ENCODE measurements at regions not wholly inside any gene's neighbourhood (a gene's known extent, or its start where the extent isn't known, plus 50 kb on each side); places are given as distances from the start of the nearest gene placed in this dataset.

GRCh38 chr1:34270181-34270580 lies 93.5 kb downstream of the C1orf94 start:
- DNase-seq, result no peak

DNA sequence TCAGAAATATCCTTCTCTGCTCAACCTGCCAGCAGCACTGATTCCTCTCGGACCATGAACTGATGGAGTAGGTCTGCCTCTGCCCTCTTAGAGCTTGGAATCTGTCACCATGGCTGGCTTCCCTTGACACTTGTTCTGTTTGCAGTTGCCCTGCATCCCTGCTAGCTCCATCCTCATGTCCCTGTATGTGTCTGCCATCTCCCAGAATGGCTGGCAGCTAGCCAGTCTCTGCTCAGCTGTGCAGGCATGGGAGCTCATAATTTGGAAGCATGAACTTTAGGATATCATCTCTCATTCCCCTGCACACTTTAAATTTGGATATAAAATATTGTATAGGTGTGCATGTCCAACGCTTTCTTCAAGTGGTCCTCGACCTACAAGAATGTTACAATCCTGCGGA lies 95.4 kb downstream of the C1orf94 start:
- DNase-seq, result no peak

DNA sequence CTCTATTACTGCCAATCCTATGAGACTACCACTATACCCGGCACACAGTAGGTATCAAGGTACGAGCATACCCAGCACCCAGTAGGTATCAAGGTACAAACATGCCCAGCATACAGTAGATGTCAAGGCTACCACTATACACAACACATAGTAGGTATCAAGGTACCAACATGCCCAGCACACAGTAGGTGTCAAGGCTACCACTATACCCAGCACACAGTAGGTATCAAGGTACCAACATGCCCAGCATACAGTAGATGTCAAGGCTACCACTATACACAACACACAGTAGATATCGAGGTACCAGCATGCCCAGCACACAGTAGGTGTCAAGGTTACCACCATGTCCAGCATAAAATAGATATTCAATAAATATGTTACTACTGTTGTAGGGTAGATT lies 98.4 kb downstream of the C1orf94 start:
- DNase-seq, result no peak

GRCh38 chr1:34276606-34277005 lies 99.9 kb downstream of the C1orf94 start:
- DNase-seq, result no peak

- DNase-seq, result no peak
Observed at GRCh38 chr1:34277150-34277549, 100.4 kb downstream of the C1orf94 start.

DNA sequence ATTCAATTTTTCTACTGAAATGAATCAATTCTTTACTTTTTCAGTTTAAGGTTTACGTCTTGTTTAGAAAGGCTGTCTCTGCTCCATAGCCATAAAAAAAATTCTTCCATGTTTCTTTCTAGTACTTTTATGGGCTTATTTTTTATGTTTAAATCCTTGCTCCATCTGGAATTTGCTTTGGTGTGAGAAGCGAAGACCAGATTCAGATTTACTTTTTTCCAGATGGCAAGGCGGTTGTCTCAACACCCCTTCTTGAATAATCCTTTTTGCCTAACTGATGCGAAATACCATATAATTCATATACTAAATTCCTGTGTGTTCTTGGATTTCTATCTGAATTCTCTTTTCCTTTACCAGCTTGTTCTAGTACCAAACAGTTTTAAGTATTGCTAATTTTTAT lies 101.5 kb downstream of the C1orf94 start:
- DNase-seq, result no peak

DNA sequence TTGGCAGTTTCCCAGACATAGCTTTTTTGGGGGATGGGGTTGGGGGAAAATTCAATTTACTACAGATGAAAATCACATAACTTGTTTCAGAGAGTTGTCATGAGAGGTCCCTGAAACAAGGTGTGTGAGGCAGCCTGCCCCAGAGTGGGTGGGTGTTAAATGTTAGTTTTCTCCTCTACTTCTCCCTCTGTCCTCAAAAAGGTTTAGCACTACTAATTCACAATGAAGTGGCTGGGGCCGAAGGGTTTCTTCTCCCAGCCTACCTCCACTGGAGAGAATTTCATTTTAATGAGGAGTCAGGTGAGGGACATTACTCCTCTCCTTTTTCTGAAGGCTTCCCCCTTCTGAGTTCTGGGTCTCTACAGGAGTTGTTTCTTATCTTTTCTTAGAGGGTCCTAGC lies 103.3 kb downstream of the C1orf94 start:
- no peak for DNase-seq

DNA sequence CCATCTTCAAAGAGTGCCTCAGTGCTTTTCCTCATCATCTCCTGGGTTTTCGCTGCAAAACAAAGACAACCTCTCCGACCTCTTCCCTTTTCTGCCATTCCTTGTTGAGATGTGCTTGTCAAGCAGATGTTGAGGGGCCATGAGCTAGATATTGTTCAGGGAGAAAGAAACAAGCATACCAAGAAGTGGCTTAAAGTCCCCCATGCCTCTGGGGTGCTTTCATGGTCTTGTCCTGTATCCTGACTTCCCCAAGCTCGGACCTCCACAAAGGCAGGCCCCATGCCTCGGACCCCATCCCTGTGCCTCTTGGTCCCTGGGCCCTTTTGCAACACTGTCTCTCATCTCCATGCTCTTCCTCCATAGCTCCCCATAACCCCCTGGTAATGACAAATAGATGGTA lies 103.8 kb downstream of the C1orf94 start:
- DNase-seq, result no peak

DNA sequence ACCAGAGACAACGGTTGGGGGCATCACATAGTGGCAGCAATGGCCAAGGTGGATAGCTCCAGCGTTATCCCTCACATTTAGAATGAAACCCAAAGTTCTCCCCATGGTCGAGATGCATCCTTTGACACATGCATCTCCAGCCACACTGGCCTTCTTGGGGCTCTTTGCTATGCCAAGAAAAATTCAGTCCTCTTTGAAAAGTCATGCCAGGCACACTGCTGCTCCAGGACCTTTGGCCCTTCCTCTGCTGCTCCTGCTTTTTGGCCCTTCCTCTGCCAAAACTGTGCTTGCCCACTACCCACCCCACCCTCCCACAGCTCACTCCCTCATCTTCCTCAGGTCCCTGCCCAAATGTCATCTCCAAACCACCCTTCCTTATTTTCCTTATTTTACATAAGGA lies 106.4 kb downstream of the C1orf94 start:
- DNase-seq, result no peak

- no peak for DNase-seq
Observed at GRCh38 chr1:34286511-34286910, 109.8 kb downstream of the C1orf94 start.

DNA sequence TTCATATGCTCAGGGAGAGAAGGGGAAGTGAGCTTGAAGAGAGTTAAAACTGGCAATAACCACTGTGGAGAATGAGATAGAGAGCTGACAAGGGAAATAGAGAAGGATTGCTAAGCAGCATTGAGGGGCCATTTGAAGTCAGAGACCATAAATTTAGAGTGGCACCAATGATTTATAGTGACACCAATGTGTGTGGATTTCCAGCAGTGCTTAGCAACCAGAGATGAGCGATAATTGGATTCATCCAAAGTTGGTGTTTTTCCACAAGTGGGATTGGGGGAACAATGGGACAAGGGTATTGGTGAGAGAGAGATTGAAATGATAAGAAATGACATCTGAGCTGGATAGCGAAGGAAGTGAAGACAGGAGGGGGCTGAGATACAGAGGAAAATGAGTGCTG lies 114.1 kb downstream of the C1orf94 start:
- DNase-seq, result peak; percentile 5

DNA sequence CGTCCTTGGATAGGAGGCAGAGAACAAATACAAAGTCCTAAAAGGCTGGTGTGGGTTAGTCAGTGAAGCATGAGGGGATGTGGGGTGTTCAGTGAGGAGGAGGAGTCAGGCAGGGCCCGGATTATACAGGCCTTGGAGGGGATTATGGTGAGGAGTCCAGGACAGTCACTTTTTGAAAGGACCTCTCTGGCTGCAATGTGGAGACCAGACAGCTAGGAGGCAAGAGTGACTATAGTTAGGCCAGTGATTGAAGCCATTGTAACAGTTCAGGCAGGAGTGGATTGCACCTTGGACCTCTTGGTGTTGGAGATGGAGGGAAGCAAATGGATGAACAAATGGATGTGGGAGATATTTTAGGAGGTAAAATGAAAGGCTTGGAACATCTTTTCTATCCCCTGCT lies 115.8 kb downstream of the C1orf94 start:
- no peak for DNase-seq

GRCh38 chr1:34296059-34296458 lies 119.4 kb downstream of the C1orf94 start:
- DNase-seq, result no peak

DNA sequence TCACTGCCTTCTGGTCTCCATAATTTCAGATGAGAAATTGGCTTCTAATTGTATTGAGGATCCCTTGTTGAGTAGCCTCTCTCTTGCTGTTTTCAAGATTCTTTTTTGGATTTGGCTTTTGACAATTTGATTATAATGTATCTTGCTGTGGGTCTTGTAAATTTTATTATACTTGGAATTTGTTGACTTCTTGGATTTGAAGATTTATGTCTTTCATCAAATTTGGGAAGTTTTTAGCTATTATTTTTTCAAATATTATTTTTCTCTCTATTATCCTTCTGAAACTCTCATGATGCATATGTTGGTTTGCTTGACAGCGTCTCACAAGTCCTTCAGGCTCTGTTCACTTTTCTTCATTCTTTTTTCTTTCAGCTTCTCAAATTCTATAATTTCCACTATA lies 126.1 kb downstream of the C1orf94 start:
- DNase-seq, result no peak

- DNase-seq, result no peak
Observed at GRCh38 chr1:34303218-34303617, 126.5 kb downstream of the C1orf94 start.

- no peak for DNase-seq
Observed at GRCh38 chr1:34306568-34306967, 129.9 kb downstream of the C1orf94 start.

- no peak for DNase-seq
Observed at GRCh38 chr1:34312359-34312758, 135.7 kb downstream of the C1orf94 start.

DNA sequence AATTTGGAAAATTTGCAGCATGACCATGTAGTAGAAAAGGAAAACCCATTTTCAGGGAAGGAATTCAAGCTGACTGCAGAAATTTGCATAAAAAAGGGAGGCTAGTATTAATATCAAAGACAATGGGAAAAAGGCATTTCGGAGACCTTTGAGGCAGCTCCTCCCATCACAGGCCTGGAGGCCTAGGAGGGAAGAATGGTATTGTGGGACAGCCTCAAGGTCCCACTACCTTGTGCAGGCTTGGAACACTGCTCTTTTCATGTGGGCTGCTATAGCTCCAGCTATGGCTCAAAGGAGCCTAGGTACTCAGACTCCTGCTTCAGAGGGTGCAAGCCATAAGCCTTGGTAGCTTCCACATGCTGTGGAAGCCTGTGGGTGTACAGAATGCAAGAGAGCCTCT lies 139.3 kb downstream of the C1orf94 start:
- no peak for DNase-seq

DNA sequence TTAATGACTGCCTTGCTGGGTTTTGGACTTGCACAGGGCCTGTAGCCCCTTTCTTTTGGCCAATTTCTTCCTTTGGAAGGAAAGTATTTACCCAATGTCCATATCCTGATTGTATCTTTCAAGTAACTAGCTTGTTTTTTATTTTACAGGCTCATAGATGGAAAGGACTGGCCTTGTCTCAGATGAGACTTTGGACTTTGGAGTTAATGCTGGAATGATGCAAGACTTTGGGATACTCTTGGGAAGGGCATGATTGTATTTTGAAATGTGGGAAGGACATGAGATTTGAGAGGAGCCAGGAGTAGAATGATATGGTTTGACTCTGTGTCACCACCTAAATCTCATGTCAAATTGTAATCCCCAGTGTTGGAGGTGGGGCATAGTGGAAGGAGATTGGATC lies 140.1 kb downstream of the C1orf94 start:
- no peak for DNase-seq

GRCh38 chr1:34319218-34319617 lies 142.5 kb downstream of the C1orf94 start:
- DNase-seq, result no peak

DNA sequence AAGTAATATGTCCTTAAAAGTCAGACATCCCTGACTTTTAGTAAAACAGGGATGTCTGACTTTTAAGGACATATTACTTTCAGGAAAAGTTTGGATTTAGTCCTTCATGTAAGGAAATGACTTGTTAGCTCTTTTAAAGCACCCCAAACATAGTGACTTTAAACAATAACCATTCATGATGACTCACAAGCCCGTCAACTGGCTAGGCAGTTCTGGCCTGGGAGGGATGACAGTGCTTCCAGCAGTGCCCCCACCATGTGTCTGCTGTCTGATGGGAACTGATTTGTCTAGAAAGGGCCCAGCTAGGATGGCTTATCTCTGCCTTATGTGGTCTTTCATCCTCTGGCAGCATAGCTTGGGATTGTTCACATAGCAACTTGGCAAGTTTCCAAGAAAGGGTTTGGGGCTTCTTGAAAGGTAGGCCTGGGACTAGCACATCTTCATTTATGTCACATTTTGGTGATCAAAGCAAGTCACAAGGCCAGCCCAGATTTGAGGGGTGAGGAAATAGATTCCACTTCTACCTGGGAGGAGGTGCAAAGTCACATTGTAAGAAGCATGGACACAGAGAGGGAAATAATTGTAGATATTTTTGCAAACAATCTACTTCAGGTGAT lies 143.5 kb downstream of the C1orf94 start:
- DNase-seq, result peak; percentile 20

DNA sequence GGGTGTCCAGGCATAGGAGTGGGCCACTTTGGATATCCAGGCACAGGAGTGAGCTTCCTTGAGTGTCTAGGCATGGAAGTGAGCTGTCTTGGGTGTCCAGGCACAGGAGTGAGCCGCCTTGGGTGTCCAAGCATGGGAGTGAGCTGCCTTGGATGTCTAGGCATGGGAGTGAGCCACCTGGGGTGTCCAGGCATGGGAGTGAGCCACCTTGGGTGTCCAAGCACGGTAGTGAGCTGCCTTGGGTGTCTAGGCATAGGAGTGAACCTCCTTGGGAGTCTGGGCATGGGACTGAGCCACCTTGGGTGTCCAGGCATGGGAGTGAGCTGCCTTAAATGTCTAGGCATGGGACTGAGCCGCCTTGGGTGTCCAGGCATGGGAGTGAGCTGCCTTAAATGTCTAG lies 146.3 kb downstream of the C1orf94 start:
- no peak for DNase-seq

DNA sequence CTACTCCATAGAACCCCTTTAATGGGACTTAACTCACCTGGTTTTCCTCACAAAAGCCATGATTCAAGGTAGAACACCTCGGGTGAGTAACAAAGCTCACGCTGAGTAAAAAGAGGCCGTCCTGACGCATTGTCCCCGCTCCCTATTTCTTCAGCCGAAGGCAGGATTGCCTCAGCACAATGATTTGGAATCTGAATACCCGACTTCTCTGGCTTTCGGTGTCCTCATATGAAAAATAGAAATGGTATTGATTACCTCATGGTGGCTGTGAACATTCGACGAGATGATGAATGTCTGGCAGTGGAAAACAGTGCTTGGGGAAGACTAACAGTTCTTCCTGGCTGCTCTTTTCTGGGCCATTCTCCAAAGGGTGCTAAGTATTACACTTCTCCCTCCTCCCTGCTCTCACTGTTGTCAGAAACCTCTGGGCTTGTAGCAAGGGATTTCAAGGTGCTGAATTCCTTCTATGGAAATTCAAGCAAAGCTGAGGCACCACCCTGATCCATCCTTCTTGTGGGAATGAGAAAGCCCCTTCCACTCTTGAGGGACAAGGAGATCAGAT lies 148.3 kb downstream of the C1orf94 start:
- no peak for DNase-seq

- DNase-seq, result no peak
Observed at GRCh38 chr1:34328281-34328799, 151.6 kb downstream of the C1orf94 start.

DNA sequence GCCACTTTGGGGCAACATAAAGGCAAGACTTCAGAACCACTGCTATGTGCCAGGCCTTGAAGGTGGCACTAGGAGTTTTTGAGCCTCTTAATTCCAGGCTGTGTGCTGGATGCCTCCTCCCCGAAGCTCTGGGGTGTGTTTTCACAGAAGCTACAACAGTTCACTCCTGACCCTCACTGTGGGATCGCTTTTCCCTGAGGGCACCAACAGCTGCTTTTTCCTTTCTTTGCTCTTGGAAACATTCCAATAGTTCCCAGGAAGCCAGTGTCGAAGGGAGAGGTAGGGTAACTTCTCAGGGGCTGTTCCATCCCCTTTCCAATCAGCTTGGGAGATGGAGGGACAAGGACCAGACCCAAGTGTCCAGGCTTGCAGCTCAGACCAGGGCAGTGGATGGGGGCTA lies 153.4 kb downstream of the C1orf94 start:
- no peak for DNase-seq
